Panc1 (cell line): ENCODE measurements at regions not wholly inside any gene's neighbourhood (a gene's known extent, or its start where the extent isn't known, plus 50 kb on each side); places are given as distances from the start of the nearest gene placed in this dataset.
"Not testable (repeated sequence)": the region's sequence is repeated elsewhere in the genome, so short reads cannot be mapped to it uniquely, and the experiment has no call there.

Experiments used
- ATAC-seq: fragments of 200-7000 bp; cut with Tn5 transposase; 2 replicates; pipeline ENCODE4 v1.9.1; 2020; ENCODE audit warnings: mild to moderate bottlenecking, moderate library complexity
- BruUV-seq: library from RNA; stranded (reverse); fragments of 400-500 nt; replicated peaks from 2 replicates; lab custom pipeline; 2021; lab: Mats Ljungman, UMichigan
- CTCF ChIA-PET: fragments of 300-600 bp; sonication (Branson Sonifier 250); formaldehyde crosslinking; loops from one replicate; lab custom pipeline; 2022; ENCODE audit warnings: antibody characterized with exemption; lab: Charles Lee
- POLR2A ChIA-PET: fragments of 300-600 bp; sonication (Branson Sonifier 250); formaldehyde crosslinking; loops from one replicate; lab custom pipeline; 2022; ENCODE audit warnings: antibody characterized with exemption; lab: Charles Lee
- DNase-seq: peaks from one replicate; pipeline ENCODE4 v3.0.0-alpha.2; 2010; ENCODE audit warnings: low read depth, low spot score
- H3K27ac ChIP-seq: 2 replicates; pipeline ENCODE4 v1.5.1; 2011; ENCODE audit warnings: mild to moderate bottlenecking, low read length, inconsistent platforms
- H3K27me3 ChIP-seq: fragments of 200-500 bp; sonication (Bioruptor generic); 2 replicates; pipeline ENCODE4 v1.6.0; 2014; ENCODE audit warnings: low read length, inconsistent platforms; ENCODE audit not compliant: control insufficient read depth, insufficient read depth
- H3K36me3 ChIP-seq: fragments of 200-500 bp; sonication (Bioruptor generic); 2 replicates; pipeline ENCODE4 v1.5.1; 2014; ENCODE audit warnings: inconsistent platforms, mild to moderate bottlenecking, low read length, moderate library complexity; ENCODE audit not compliant: control insufficient read depth, insufficient read depth
- H3K4me1 ChIP-seq: 2 replicates; pipeline ENCODE4 v1.5.1; 2011; ENCODE audit warnings: inconsistent platforms, mild to moderate bottlenecking, low read length, moderate library complexity; ENCODE audit not compliant: control insufficient read depth, insufficient read depth
- H3K4me3 ChIP-seq, 2 experiments: 2 replicates each; pipeline ENCODE4 v1.5.1; 2011 to 2012; ENCODE audit warnings: low read depth in 2 of 2, low read length in 2 of 2, mild to moderate bottlenecking in 2 of 2, inconsistent platforms in 1 of 2, moderate library complexity in 1 of 2
- H3K9me3 ChIP-seq: fragments of 200-500 bp; sonication (Bioruptor generic); 2 replicates; pipeline ENCODE4 v1.5.1; 2014; ENCODE audit warnings: low read depth, mild to moderate bottlenecking, inconsistent platforms, low read length, moderate library complexity; ENCODE audit not compliant: control insufficient read depth, insufficient read depth
- POLR2AphosphoS5 ChIP-seq: IDR thresholded peaks from 2 replicates; pipeline ENCODE4 v1.6.1; 2012; ENCODE audit warnings: mild to moderate bottlenecking, low read depth, low read length, moderate library complexity
- SIN3A ChIP-seq: IDR thresholded peaks from 2 replicates; pipeline ENCODE4 v1.6.1; 2012; ENCODE audit warnings: low read depth, mild to moderate bottlenecking, low read length, moderate library complexity, borderline replicate concordance; ENCODE audit not compliant: insufficient read depth
- TCF7L2 ChIP-seq: IDR thresholded peaks from 2 replicates; pipeline ENCODE4 v1.6.1; 2011; ENCODE audit warnings: mild to moderate bottlenecking, low read depth, low read length, inconsistent platforms
- in situ Hi-C: cut with HindIII; loops from 2 replicates; pipeline ENCODE4 v1.10.0; 2016; ENCODE audit warnings: low sequenced_read_pairs, low pct_unique_long_range_greater_than_20kb
- intact Hi-C: fragments of 100-400 bp; cut with micrococcal nuclease; formaldehyde crosslinking; loops from one replicate; pipeline ENCODE4 v1.10.0; 2022; ENCODE audit not compliant: unreplicated experiment
- TF ChIP-seq, protein P1 (sequence below), 2 experiments: IDR thresholded peaks; 2 replicates each; pipeline ENCODE4 v1.6.1; 2011 to 2012; ENCODE audit warnings: low read depth in 2 of 2, control low read depth in 1 of 2, low read length in 1 of 2, mild to moderate bottlenecking in 1 of 2, moderate library complexity in 1 of 2; ENCODE audit not compliant: insufficient read depth in 1 of 2
- TF ChIP-seq, protein P2 (sequence below): fragments of 450-650 bp; IDR thresholded peaks from 2 replicates; pipeline ENCODE4 v1.5.1; 2017; ENCODE audit warnings: mild to moderate bottlenecking

DNA sequence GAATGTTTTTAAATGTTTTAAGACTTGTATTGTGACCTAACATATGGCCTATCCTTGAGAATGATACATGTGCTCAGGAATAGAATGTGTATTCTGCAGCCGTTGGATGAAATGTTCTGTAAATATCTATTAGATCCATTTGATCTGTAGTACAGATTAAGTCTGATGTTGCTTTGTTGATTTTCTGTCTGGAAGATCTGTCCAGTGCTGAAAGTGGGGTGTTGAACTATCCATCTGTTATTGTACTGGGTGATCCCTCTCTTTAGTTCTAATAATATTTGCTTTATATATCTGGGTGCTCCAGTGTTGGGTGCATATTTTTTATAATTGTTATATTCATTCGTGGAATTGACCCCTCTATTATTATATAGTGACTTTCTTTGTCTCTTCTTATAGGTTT is 248.3 kb downstream of the ADCYAP1 start:
- CTCF ChIA-PET, H3K27ac ChIP-seq, intact Hi-C loops, H3K4me1 ChIP-seq, H3K4me3 ChIP-seq, DNase-seq, H3K9me3 ChIP-seq, H3K27me3 ChIP-seq, POLR2A ChIA-PET, in situ Hi-C loops, BruUV-seq, ATAC-seq, H3K36me3 ChIP-seq: not testable (repeated sequence)
- TF ChIP-seq, protein P1, sequence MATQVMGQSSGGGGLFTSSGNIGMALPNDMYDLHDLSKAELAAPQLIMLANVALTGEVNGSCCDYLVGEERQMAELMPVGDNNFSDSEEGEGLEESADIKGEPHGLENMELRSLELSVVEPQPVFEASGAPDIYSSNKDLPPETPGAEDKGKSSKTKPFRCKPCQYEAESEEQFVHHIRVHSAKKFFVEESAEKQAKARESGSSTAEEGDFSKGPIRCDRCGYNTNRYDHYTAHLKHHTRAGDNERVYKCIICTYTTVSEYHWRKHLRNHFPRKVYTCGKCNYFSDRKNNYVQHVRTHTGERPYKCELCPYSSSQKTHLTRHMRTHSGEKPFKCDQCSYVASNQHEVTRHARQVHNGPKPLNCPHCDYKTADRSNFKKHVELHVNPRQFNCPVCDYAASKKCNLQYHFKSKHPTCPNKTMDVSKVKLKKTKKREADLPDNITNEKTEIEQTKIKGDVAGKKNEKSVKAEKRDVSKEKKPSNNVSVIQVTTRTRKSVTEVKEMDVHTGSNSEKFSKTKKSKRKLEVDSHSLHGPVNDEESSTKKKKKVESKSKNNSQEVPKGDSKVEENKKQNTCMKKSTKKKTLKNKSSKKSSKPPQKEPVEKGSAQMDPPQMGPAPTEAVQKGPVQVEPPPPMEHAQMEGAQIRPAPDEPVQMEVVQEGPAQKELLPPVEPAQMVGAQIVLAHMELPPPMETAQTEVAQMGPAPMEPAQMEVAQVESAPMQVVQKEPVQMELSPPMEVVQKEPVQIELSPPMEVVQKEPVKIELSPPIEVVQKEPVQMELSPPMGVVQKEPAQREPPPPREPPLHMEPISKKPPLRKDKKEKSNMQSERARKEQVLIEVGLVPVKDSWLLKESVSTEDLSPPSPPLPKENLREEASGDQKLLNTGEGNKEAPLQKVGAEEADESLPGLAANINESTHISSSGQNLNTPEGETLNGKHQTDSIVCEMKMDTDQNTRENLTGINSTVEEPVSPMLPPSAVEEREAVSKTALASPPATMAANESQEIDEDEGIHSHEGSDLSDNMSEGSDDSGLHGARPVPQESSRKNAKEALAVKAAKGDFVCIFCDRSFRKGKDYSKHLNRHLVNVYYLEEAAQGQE (IDR thresholded peaks at IDR 0.05; ENCODE audit: insufficient read depth in 1 of 2, low read depth in 2 of 2, low read length in 1 of 2): peak in 1 of 2 experiments; percentile 26; a peak in 1 of 4 replicates

DNA sequence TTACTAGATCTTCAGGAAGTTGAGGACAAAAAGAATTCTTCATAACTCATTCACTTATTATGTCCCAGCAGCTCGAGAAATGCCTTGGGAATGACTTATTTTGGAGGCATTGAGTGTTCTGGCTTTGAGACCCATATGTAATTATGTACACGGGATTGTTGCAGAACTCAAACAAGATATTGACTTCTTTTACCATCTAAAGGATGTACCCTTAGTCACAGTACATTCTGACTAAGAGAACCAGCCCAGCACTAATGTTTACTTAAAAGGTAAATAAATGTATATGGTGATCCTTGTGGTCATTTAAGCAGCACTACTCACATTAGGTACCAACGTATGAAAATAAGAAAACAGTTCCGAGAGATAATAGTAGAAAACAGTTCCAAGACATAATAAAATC is 268.9 kb downstream of the ADCYAP1 start:
- in situ Hi-C loops (no loop called here), intact Hi-C loops (no loop called here)
- CTCF ChIA-PET: no interaction called here
- no TSS peak for BruUV-seq
- DNase-seq (no peak), ATAC-seq (no peak)
- H3K27me3 ChIP-seq: no peaks in the 10 kb centered on the region
- no peaks in the 10 kb centered on the region for H3K36me3 ChIP-seq
- peaks cover 2% of the 10 kb centered on the region; the same call in 1 of the 2 replicates for H3K9me3 ChIP-seq
- POLR2A ChIA-PET: no interaction called here
- TF ChIP-seq POLR2AphosphoS5 (no peak), SIN3A (no peak), TCF7L2 (no peak)
- TF ChIP-seq, protein P2, sequence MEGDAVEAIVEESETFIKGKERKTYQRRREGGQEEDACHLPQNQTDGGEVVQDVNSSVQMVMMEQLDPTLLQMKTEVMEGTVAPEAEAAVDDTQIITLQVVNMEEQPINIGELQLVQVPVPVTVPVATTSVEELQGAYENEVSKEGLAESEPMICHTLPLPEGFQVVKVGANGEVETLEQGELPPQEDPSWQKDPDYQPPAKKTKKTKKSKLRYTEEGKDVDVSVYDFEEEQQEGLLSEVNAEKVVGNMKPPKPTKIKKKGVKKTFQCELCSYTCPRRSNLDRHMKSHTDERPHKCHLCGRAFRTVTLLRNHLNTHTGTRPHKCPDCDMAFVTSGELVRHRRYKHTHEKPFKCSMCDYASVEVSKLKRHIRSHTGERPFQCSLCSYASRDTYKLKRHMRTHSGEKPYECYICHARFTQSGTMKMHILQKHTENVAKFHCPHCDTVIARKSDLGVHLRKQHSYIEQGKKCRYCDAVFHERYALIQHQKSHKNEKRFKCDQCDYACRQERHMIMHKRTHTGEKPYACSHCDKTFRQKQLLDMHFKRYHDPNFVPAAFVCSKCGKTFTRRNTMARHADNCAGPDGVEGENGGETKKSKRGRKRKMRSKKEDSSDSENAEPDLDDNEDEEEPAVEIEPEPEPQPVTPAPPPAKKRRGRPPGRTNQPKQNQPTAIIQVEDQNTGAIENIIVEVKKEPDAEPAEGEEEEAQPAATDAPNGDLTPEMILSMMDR: no peak
- TF ChIP-seq, protein P1 (IDR thresholded peaks at IDR 0.05; ENCODE audit: insufficient read depth in 1 of 2, low read depth in 2 of 2, low read length in 1 of 2): no peak
- H3K4me3 ChIP-seq: no peak overlapping the region
- no peaks in the 10 kb centered on the region for H3K4me1 ChIP-seq
- H3K27ac ChIP-seq: no peak overlapping the region
